ENCODE measurements at regions not wholly inside any gene's neighbourhood (a gene's known extent, or its start where the extent isn't known, plus 50 kb on each side); places are given as distances from the start of the nearest gene placed in this dataset.
A peak's percentile ranks its signal among the peaks of the same experiment; 100 is the strongest.

- Histone ChIP-seq H4K5ac (ENCODE audit: low read length) (no peak overlapping the region), H2BK5ac (ENCODE audit: low read length) (no peak overlapping the region), H3K23ac (ENCODE audit: low read length) (no peak overlapping the region), H2BK120ac (ENCODE audit: low read depth, low read length) (no peak overlapping the region), H3K79me2 (ENCODE audit: control insufficient read depth, insufficient read depth, low read length) (no peaks in the 10 kb centered on the region), H2AK5ac (ENCODE audit: low read length) (no peak overlapping the region), H3K36me3 (ENCODE audit: control insufficient read depth, insufficient read depth, low read length) (no peaks in the 10 kb centered on the region), H4K8ac (ENCODE audit: low read depth, low read length) (no peak overlapping the region), H3K27me3 (ENCODE audit: insufficient read depth, low read length, poor library complexity) (no peaks in the 10 kb centered on the region), H3K9ac (ENCODE audit: low read length) (no peak overlapping the region), H3K56ac (ENCODE audit: low read length) (no peak overlapping the region), H3K4me3 (ENCODE audit: low read length) (no peak overlapping the region), H3K4ac (ENCODE audit: low read depth, low read length) (no peak overlapping the region), H3K4me2 (ENCODE audit: low read length) (no peak overlapping the region), H3K27ac (ENCODE audit: low read depth, low read length) (no peak overlapping the region), H2BK15ac (replicated peaks; ENCODE audit: low read depth) (no peak overlapping the region), H3K4me1 (ENCODE audit: control insufficient read depth, low read depth, low read length) (no peaks in the 10 kb centered on the region), H3K18ac (ENCODE audit: low read length) (no peak overlapping the region), H3K79me1 (ENCODE audit: low read length) (no peaks in the 10 kb centered on the region)
- no peak for DNase-seq
These were observed 1399.1 kb downstream of the PCDH19 start for GRCh38 chrX:99010957-99011356.

DNA sequence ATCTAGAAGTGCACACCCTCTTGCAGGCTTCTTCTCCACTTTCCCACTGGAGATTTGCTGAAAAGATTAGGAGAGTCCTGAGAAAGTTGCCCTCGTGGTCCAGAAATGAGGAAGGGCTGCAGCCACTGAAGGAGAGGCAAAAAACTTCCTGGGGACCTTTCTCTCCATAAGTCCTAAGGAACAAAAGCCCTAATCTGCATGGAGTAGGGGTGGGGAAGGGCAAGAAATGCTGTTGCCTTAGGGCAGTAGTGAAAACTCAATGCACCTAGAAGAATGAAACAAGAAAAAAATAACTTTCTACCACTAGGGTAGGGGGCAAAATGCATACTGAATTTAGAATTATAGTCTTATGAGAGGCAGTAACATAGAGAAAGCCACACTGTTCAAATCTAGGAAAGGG, 1408.8 kb downstream of the PCDH19 start:
- Histone ChIP-seq H3K4ac (ENCODE audit: low read depth, low read length) (no peak overlapping the region), H3K4me3 (ENCODE audit: low read length) (no peak overlapping the region), H3K9ac (ENCODE audit: low read length) (no peak overlapping the region), H4K5ac (ENCODE audit: low read length) (no peak overlapping the region), H2BK15ac (replicated peaks; ENCODE audit: low read depth) (no peak overlapping the region), H2AK5ac (ENCODE audit: low read length) (no peak overlapping the region), H3K79me2 (ENCODE audit: control insufficient read depth, insufficient read depth, low read length) (no peaks in the 10 kb centered on the region), H3K36me3 (ENCODE audit: control insufficient read depth, insufficient read depth, low read length) (no peaks in the 10 kb centered on the region), H2BK120ac (ENCODE audit: low read depth, low read length) (no peak overlapping the region), H3K4me2 (ENCODE audit: low read length) (no peak overlapping the region), H3K27me3 (ENCODE audit: insufficient read depth, low read length, poor library complexity) (no peaks in the 10 kb centered on the region), H3K23ac (ENCODE audit: low read length) (no peak overlapping the region), H4K8ac (ENCODE audit: low read depth, low read length) (no peak overlapping the region), H3K4me1 (ENCODE audit: control insufficient read depth, low read depth, low read length) (no peaks in the 10 kb centered on the region), H3K79me1 (ENCODE audit: low read length) (no peaks in the 10 kb centered on the region), H3K56ac (ENCODE audit: low read length) (no peak overlapping the region), H2BK5ac (ENCODE audit: low read length) (no peak overlapping the region), H3K18ac (ENCODE audit: low read length) (no peak overlapping the region), H3K27ac (ENCODE audit: low read depth, low read length) (no peak overlapping the region)
- WGBS (ENCODE audit: extremely low coverage, insufficient coverage, low lambda C conversion rate) = no CpG with 5 or more reads among the region's 1 CpG
- peak; percentile 7 for DNase-seq

GRCh38 chrX:98962996-98963395, 1447.1 kb downstream of the PCDH19 start:
- no peaks in the 10 kb centered on the region for H3K27me3 ChIP-seq (ENCODE audit: insufficient read depth, low read length, poor library complexity)
- H3K56ac ChIP-seq (ENCODE audit: low read length) = no peak overlapping the region
- H3K79me2 ChIP-seq (ENCODE audit: control insufficient read depth, insufficient read depth, low read length) = no peaks in the 10 kb centered on the region
- no peak overlapping the region for H2BK15ac ChIP-seq (replicated peaks; ENCODE audit: low read depth)
- H3K9ac ChIP-seq (ENCODE audit: low read length) = no peak overlapping the region
- no peak overlapping the region for H2AK5ac ChIP-seq (ENCODE audit: low read length)
- H2BK5ac ChIP-seq (ENCODE audit: low read length) = no peak overlapping the region
- no peak overlapping the region for H3K18ac ChIP-seq (ENCODE audit: low read length)
- DNase-seq = peak; percentile 2
- no peaks in the 10 kb centered on the region for H3K4me1 ChIP-seq (ENCODE audit: control insufficient read depth, low read depth, low read length)
- H3K4me2 ChIP-seq (ENCODE audit: low read length) = no peak overlapping the region
- H2BK120ac ChIP-seq (ENCODE audit: low read depth, low read length) = no peak overlapping the region
- no peaks in the 10 kb centered on the region for H3K79me1 ChIP-seq (ENCODE audit: low read length)
- WGBS (ENCODE audit: extremely low coverage, insufficient coverage, low lambda C conversion rate) = no CpG with 5 or more reads among the region's 2 CpGs
- H3K23ac ChIP-seq (ENCODE audit: low read length) = no peak overlapping the region
- no peak overlapping the region for H3K4ac ChIP-seq (ENCODE audit: low read depth, low read length)
- no peak overlapping the region for H4K8ac ChIP-seq (ENCODE audit: low read depth, low read length)
- no peak overlapping the region for H3K27ac ChIP-seq (ENCODE audit: low read depth, low read length)
- H3K4me3 ChIP-seq (ENCODE audit: low read length) = no peak overlapping the region
- H4K5ac ChIP-seq (ENCODE audit: low read length) = no peak overlapping the region
- H3K36me3 ChIP-seq (ENCODE audit: control insufficient read depth, insufficient read depth, low read length) = no peaks in the 10 kb centered on the region

DNA sequence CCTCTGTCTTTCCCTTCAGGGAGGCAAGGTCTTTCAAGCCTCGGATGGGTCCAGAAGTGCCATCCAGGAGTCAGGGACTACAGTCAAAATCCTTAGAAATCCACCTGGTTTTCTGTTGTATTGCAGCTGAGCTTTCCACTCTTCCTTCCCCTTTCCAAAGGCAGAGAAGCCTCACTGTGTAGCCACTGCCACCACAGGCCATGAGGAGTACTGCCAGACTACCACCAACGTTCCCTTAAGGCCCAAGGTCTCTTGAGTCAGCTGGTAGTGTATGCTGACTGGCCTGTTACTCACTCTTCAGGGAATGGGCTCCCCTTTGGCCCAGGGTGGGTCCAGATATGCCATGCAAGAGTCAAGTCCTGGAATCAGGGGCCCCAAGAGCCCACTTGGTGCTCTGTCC, 1454.1 kb downstream of the PCDH19 start:
- no peak overlapping the region for H3K4ac ChIP-seq (ENCODE audit: low read depth, low read length)
- H2BK5ac ChIP-seq (ENCODE audit: low read length) = no peak overlapping the region
- H2BK15ac ChIP-seq (replicated peaks; ENCODE audit: low read depth) = no peak overlapping the region
- H3K18ac ChIP-seq (ENCODE audit: low read length) = no peak overlapping the region
- WGBS (ENCODE audit: extremely low coverage, insufficient coverage, low lambda C conversion rate) = no CpG with 5 or more reads among the region's 2 CpGs
- no peak overlapping the region for H3K56ac ChIP-seq (ENCODE audit: low read length)
- no peaks in the 10 kb centered on the region for H3K79me1 ChIP-seq (ENCODE audit: low read length)
- H3K27me3 ChIP-seq (ENCODE audit: insufficient read depth, low read length, poor library complexity) = no peaks in the 10 kb centered on the region
- no peaks in the 10 kb centered on the region for H3K79me2 ChIP-seq (ENCODE audit: control insufficient read depth, insufficient read depth, low read length)
- no peak overlapping the region for H4K8ac ChIP-seq (ENCODE audit: low read depth, low read length)
- DNase-seq = peak; percentile 60
- no peak overlapping the region for H3K9ac ChIP-seq (ENCODE audit: low read length)
- no peaks in the 10 kb centered on the region for H3K36me3 ChIP-seq (ENCODE audit: control insufficient read depth, insufficient read depth, low read length)
- H2AK5ac ChIP-seq (ENCODE audit: low read length) = no peak overlapping the region
- no peak overlapping the region for H4K5ac ChIP-seq (ENCODE audit: low read length)
- H2BK120ac ChIP-seq (ENCODE audit: low read depth, low read length) = no peak overlapping the region
- H3K23ac ChIP-seq (ENCODE audit: low read length) = no peak overlapping the region
- no peaks in the 10 kb centered on the region for H3K4me1 ChIP-seq (ENCODE audit: control insufficient read depth, low read depth, low read length)
- H3K4me2 ChIP-seq (ENCODE audit: low read length) = no peak overlapping the region
- H3K27ac ChIP-seq (ENCODE audit: low read depth, low read length) = no peak overlapping the region
- H3K4me3 ChIP-seq (ENCODE audit: low read length) = no peak overlapping the region

DNA sequence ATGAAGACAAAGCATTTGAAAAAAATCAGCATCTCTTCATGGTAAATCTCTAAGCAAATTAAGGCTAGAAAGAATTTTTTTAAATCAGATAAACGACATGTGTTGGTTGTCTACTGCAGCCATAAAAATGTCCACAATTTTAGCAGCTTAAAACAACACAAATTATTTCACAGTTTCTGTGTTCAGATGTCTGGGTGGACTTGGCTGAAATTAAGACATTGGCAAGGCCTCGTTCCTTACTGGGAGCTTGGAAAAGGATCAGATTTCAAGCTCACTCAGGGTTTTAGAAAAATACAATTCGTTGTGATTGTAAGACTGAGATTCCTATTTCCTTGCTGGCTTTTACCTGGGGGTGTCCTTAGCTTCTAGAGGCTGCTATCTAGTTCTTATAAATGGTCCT, 1470.6 kb downstream of the PCDH19 start:
- Histone ChIP-seq H3K4ac (ENCODE audit: low read depth, low read length) (no peak overlapping the region), H3K9ac (ENCODE audit: low read length) (no peak overlapping the region), H3K36me3 (ENCODE audit: control insufficient read depth, insufficient read depth, low read length) (no peaks in the 10 kb centered on the region), H3K79me2 (ENCODE audit: control insufficient read depth, insufficient read depth, low read length) (no peaks in the 10 kb centered on the region), H3K27me3 (ENCODE audit: insufficient read depth, low read length, poor library complexity) (no peaks in the 10 kb centered on the region), H3K79me1 (ENCODE audit: low read length) (no peaks in the 10 kb centered on the region), H2AK5ac (ENCODE audit: low read length) (no peak overlapping the region), H3K4me2 (ENCODE audit: low read length) (no peak overlapping the region), H3K27ac (ENCODE audit: low read depth, low read length) (no peak overlapping the region), H4K5ac (ENCODE audit: low read length) (no peak overlapping the region), H4K8ac (ENCODE audit: low read depth, low read length) (no peak overlapping the region), H2BK120ac (ENCODE audit: low read depth, low read length) (no peak overlapping the region), H3K18ac (ENCODE audit: low read length) (no peak overlapping the region), H3K4me1 (ENCODE audit: control insufficient read depth, low read depth, low read length) (no peaks in the 10 kb centered on the region), H3K4me3 (ENCODE audit: low read length) (no peak overlapping the region), H2BK5ac (ENCODE audit: low read length) (no peak overlapping the region), H3K56ac (ENCODE audit: low read length) (no peak overlapping the region), H3K23ac (ENCODE audit: low read length) (no peak overlapping the region), H2BK15ac (replicated peaks; ENCODE audit: low read depth) (no peak overlapping the region)
- no peak for DNase-seq
- no CpG with 5 or more reads among the region's 3 CpGs for WGBS (ENCODE audit: extremely low coverage, insufficient coverage, low lambda C conversion rate)

DNA sequence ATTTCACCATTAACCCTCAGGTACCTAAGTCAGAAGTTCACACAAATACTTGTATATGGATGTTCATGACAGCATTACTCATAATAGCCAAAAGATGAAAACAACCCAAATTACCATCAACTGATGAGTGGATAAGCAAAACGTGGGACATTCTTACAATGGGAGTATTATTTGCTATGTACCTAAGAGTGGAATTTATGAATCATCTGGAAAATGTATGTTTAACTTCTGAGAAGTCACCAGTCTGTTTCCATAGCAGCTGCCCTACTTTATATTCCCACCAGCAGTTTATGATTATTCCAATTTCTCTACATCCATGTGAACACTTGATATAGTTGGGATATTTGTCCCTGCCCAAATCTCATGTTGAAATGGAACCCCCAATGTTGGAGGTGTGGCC, 1478.9 kb downstream of the PCDH19 start:
- Histone ChIP-seq H3K4me3 (ENCODE audit: low read length) (no peak overlapping the region), H3K23ac (ENCODE audit: low read length) (no peak overlapping the region), H3K79me1 (ENCODE audit: low read length) (no peaks in the 10 kb centered on the region), H3K56ac (ENCODE audit: low read length) (no peak overlapping the region), H2BK15ac (replicated peaks; ENCODE audit: low read depth) (no peak overlapping the region), H2BK5ac (ENCODE audit: low read length) (no peak overlapping the region), H3K18ac (ENCODE audit: low read length) (no peak overlapping the region), H3K9ac (ENCODE audit: low read length) (no peak overlapping the region), H3K4me1 (ENCODE audit: control insufficient read depth, low read depth, low read length) (no peaks in the 10 kb centered on the region), H3K79me2 (ENCODE audit: control insufficient read depth, insufficient read depth, low read length) (no peaks in the 10 kb centered on the region), H2BK120ac (ENCODE audit: low read depth, low read length) (no peak overlapping the region), H3K4ac (ENCODE audit: low read depth, low read length) (no peak overlapping the region), H3K4me2 (ENCODE audit: low read length) (no peak overlapping the region), H3K36me3 (ENCODE audit: control insufficient read depth, insufficient read depth, low read length) (no peaks in the 10 kb centered on the region), H2AK5ac (ENCODE audit: low read length) (no peak overlapping the region), H4K8ac (ENCODE audit: low read depth, low read length) (no peak overlapping the region), H3K27ac (ENCODE audit: low read depth, low read length) (no peak overlapping the region), H3K27me3 (ENCODE audit: insufficient read depth, low read length, poor library complexity) (no peaks in the 10 kb centered on the region), H4K5ac (ENCODE audit: low read length) (no peak overlapping the region)
- no CpG with 5 or more reads among the region's 1 CpG for WGBS (ENCODE audit: extremely low coverage, insufficient coverage, low lambda C conversion rate)
- no peak for DNase-seq

All from mesendoderm (in vitro differentiated cells).